ENCODE measurements at regions not wholly inside any gene's neighbourhood (a gene's known extent, or its start where the extent isn't known, plus 50 kb on each side); places are given as distances from the start of the nearest gene placed in this dataset.

GRCh38 chr13:23488442-23488841 is 54.9 kb upstream of the SACS start:
- peak; percentile 98 for DNase-seq

- DNase-seq = no peak
Measured at GRCh38 chr13:23496255-23496654, 62.8 kb upstream of the SACS start.

GRCh38 chr13:23497191-23497590 is 63.7 kb upstream of the SACS start:
- DNase-seq = no peak

- no peak for DNase-seq
Measured at GRCh38 chr13:23500849-23501248, 67.3 kb upstream of the SACS start.

- no peak for DNase-seq
Measured at GRCh38 chr13:23504180-23504579, 66.0 kb upstream of the TNFRSF19 start.

- no peak for DNase-seq
Measured at GRCh38 chr13:23505007-23505406, 65.2 kb upstream of the TNFRSF19 start.

- DNase-seq = no peak
Measured at GRCh38 chr13:23506071-23506806, 64.0 kb upstream of the TNFRSF19 start.

- no peak for DNase-seq
Measured at GRCh38 chr13:23506807-23507291, 63.4 kb upstream of the TNFRSF19 start.

GRCh38 chr13:23509781-23510543 is 60.2 kb upstream of the TNFRSF19 start:
- no peak for DNase-seq

GRCh38 chr13:23510544-23510916 is 59.7 kb upstream of the TNFRSF19 start:
- no peak for DNase-seq

- DNase-seq = no peak
Measured at GRCh38 chr13:23510979-23511735, 59.1 kb upstream of the TNFRSF19 start.

GRCh38 chr13:23512762-23513395 is 57.3 kb upstream of the TNFRSF19 start:
- DNase-seq = no peak

GRCh38 chr13:23513455-23513854 is 56.8 kb upstream of the TNFRSF19 start:
- DNase-seq = no peak

- DNase-seq = no peak
Measured at GRCh38 chr13:23514076-23514475, 56.1 kb upstream of the TNFRSF19 start.

- DNase-seq = no peak
Measured at GRCh38 chr13:23515116-23515515, 55.1 kb upstream of the TNFRSF19 start.

- no peak for DNase-seq
Measured at GRCh38 chr13:23516190-23516589, 54.0 kb upstream of the TNFRSF19 start.

- DNase-seq = no peak
Measured at GRCh38 chr13:23516702-23517101, 53.5 kb upstream of the TNFRSF19 start.

- peak; percentile 58 for DNase-seq
Measured at GRCh38 chr13:23518231-23518630, 52.0 kb upstream of the TNFRSF19 start.

Data from DMS153 (cell line).